ENCODE measurements at regions not wholly inside any gene's neighbourhood (a gene's known extent, or its start where the extent isn't known, plus 50 kb on each side); places are given as distances from the start of the nearest gene placed in this dataset.

DNA sequence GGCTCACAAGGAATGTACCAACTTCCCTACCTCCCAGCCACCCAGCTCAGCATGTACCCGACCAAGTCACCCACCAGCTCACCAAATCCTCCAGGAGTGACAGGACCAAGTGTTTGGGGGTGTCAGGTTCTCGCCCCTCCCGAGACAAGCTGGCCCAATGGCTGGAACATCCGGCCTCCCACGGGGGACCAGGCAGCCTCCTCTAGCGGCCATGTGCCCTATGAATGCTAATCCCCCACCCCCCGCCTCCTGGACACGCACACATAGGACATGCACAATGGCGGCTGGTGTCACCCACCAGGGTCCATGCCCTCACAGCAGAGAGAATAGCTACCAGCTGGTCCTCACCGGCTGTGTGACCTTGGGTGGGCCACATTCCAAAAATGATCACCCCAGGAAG lies 151.0 kb downstream of the MN1 start:
- Histone ChIP-seq H3K27me3 (replicated peaks; ENCODE audit: control insufficient read depth, insufficient read depth, low read length) (no peaks in the 10 kb centered on the region), H3K36me3 (ENCODE audit: control insufficient read depth, insufficient read depth, low read length) (no peaks in the 10 kb centered on the region), H3K4me3 (replicated peaks; ENCODE audit: low read depth, low read length) (no peak overlapping the region)
- TF ChIP-seq, protein P1, sequence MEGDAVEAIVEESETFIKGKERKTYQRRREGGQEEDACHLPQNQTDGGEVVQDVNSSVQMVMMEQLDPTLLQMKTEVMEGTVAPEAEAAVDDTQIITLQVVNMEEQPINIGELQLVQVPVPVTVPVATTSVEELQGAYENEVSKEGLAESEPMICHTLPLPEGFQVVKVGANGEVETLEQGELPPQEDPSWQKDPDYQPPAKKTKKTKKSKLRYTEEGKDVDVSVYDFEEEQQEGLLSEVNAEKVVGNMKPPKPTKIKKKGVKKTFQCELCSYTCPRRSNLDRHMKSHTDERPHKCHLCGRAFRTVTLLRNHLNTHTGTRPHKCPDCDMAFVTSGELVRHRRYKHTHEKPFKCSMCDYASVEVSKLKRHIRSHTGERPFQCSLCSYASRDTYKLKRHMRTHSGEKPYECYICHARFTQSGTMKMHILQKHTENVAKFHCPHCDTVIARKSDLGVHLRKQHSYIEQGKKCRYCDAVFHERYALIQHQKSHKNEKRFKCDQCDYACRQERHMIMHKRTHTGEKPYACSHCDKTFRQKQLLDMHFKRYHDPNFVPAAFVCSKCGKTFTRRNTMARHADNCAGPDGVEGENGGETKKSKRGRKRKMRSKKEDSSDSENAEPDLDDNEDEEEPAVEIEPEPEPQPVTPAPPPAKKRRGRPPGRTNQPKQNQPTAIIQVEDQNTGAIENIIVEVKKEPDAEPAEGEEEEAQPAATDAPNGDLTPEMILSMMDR (IDR thresholded peaks at IDR 0.05; ENCODE audit: insufficient read depth, low read length, poor library complexity, severe bottlenecking) = no peak
- no peak for DNase-seq (ENCODE audit: extremely low read depth, insufficient read length)

DNA sequence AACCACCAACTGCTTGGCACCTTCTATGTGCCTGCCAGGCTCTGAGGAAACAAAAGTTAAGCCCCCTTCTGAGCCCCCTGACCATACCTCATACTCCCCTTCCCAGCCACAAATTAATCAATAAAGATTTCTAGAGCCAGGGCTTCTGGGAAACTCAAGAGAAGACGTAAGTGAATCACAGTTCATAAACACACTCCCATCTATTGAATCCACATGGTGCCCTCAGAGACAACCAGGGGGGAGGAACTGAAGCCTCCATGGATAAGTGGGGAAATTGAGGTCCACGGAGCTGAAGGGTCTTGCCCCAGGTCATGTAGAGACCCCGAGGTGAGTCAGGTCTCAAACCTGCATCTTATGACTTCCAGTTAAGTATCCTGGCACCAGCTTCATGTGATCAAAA lies 150.6 kb downstream of the MN1 start:
- Histone ChIP-seq H3K36me3 (ENCODE audit: control insufficient read depth, insufficient read depth, low read length) (no peaks in the 10 kb centered on the region), H3K4me3 (replicated peaks; ENCODE audit: low read depth, low read length) (no peak overlapping the region), H3K27me3 (replicated peaks; ENCODE audit: control insufficient read depth, insufficient read depth, low read length) (no peaks in the 10 kb centered on the region)
- DNase-seq (ENCODE audit: extremely low read depth, insufficient read length) = no peak
- TF ChIP-seq, protein P1 (IDR thresholded peaks at IDR 0.05; ENCODE audit: insufficient read depth, low read length, poor library complexity, severe bottlenecking) = no peak

DNA sequence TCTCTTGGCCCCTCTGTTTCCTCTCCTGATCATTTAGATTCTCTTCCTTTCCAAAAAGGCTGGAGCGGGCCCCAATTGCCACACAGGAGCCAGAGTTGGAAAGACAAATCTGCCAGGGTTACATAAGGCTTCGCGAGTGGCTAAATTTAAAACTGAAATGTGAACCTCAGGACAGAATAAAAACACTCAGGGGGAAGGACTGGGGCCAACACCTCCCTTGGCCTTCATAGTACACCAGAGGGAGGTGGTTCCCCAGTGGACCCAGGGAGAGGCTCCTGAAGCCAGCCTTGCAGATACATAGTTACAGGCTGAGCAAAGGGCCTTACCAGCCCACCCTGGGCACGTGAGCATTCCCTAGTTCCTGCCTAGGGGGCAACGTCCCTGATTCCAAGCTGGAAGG lies 150.1 kb downstream of the MN1 start:
- TF ChIP-seq, protein P1 (IDR thresholded peaks at IDR 0.05; ENCODE audit: insufficient read depth, low read length, poor library complexity, severe bottlenecking) = no peak
- Histone ChIP-seq H3K4me3 (replicated peaks; ENCODE audit: low read depth, low read length) (no peak overlapping the region), H3K36me3 (ENCODE audit: control insufficient read depth, insufficient read depth, low read length) (no peaks in the 10 kb centered on the region), H3K27me3 (replicated peaks; ENCODE audit: control insufficient read depth, insufficient read depth, low read length) (no peaks in the 10 kb centered on the region)
- no peak for DNase-seq (ENCODE audit: extremely low read depth, insufficient read length)

DNA sequence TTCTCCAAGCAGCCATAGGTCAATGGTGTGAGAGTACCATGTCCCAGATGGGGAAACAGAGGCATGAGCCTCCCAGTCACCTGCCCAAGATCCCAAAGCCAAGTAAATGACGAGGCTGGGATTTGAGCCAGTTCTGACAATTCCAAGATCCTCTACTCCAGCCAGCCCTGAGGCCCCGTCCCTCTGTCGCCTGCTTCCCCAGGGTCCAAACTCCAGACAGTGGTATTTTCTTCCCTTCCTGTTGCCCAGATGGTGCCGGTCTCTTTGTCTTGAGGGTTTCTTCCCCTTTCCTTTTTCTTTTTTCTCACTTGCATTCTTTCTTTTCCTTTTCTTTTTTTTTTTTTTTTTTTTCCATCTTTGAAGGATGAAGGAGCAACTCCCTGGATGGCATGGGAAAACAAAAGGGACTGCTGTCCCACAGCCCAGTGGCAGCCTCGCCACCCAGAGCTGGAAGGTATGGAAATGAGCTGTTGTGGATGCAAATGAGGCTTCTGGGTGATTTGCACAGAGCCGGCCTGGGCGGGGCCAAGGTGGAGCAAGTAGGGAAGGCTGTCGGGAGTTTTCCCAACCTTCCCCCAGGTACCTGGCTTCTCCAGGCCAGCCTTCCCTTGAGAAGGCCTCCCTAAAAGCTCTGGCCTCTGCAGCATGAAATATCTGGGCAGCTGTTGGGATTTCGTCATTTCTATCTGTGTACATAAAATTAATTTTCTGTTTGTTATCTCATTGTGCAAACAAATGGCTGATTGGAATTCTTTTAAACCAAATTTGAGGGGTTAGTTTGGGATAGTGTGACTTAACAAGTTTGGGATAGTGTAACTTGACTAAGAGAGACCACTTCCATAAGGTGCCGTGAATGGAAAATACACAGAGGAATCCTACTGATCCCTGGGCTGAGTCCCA lies 146.8 kb downstream of the MN1 start:
- no peak overlapping the region for H3K4me3 ChIP-seq (replicated peaks; ENCODE audit: low read depth, low read length)
- no peaks in the 10 kb centered on the region for H3K36me3 ChIP-seq (ENCODE audit: control insufficient read depth, insufficient read depth, low read length)
- TF ChIP-seq, protein P1 (IDR thresholded peaks at IDR 0.05; ENCODE audit: insufficient read depth, low read length, poor library complexity, severe bottlenecking) = no peak
- DNase-seq (ENCODE audit: extremely low read depth, insufficient read length) = no peak
- H3K27me3 ChIP-seq (replicated peaks; ENCODE audit: control insufficient read depth, insufficient read depth, low read length) = no peaks in the 10 kb centered on the region

DNA sequence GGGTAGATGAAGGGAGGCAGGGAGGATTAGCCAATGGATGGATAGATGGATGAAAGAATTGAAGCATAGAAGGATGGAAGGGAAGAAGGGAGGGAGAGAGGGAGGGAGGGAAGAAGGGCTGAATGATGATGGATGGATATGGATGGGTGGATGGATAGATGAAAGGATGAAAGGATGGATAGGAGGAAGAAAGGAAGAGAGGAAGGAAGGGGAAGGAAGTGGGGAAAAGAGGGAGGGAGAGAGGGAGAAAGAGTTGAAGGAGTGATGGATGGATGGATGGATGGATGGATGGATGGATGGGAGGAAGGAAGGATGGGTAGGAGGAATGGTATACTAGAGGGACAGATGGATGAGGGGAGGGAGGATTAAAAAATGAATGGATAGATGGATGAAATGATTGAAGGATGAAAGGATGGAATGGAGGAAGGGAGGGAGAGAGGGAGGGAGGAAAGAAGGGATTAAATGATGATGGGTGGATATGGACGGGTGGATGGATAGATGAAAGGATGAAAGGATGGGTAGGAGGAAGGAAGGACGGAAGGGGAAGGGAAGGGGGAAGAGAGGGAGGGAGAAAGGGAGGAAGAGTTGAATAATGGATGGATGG lies 145.9 kb downstream of the MN1 start:
- Histone ChIP-seq H3K36me3 (ENCODE audit: control insufficient read depth, insufficient read depth, low read length) (no peaks in the 10 kb centered on the region), H3K27me3 (replicated peaks; ENCODE audit: control insufficient read depth, insufficient read depth, low read length) (no peaks in the 10 kb centered on the region), H3K4me3 (replicated peaks; ENCODE audit: low read depth, low read length) (no peak overlapping the region)
- no peak for DNase-seq (ENCODE audit: extremely low read depth, insufficient read length)
- TF ChIP-seq, protein P1 (IDR thresholded peaks at IDR 0.05; ENCODE audit: insufficient read depth, low read length, poor library complexity, severe bottlenecking) = no peak

Measured in GM06990 (cell line).